HG02623 (cell line): ENCODE measurements at regions not wholly inside any gene's neighbourhood (a gene's known extent, or its start where the extent isn't known, plus 50 kb on each side); places are given as distances from the start of the nearest gene placed in this dataset.

Source experiments
- ATAC-seq: cut with Tn5 transposase; IDR thresholded peaks from one replicate; pipeline ENCODE4 v1.9.1; 2021; ENCODE audit warnings: moderate library complexity; ENCODE audit not compliant: unreplicated experiment

- ATAC-seq, result no peak
These were observed 655.9 kb upstream of the SOX11 start for GRCh38 chr2:5036256-5036655.

DNA sequence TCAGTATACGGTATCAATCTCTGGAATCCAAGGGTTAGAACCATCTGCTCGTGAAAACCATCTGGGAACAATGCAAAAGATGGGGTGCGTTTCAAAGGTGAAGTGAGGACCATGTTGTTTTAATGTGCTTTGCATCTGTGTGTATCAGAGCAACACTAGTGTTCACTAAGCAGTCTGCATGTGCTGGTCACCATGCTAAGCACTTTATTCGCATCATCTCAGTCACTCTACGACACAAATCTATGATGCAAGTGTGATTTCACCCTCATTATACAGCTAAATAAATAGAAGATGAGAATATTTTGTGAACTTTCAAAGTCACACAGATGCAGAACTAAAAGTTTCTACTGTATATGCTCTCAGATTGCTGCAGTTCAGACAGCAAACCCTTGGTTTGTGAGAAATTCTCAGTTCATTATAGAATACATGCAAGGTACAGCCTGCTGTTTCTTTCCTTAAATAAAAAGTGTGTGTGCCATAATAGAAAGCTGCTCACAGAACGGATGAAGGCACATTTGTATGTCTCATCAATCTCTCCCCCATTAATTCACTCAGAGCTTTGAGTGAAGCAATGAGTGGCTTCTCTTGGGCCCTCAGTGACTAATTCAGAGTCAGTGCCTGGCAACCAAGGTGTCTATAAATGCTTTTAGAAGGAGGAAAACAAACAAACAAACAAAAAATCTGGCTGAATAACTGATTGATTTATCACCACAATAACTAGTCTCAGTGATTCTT, 652.8 kb upstream of the SOX11 start:
- no peak for ATAC-seq

DNA sequence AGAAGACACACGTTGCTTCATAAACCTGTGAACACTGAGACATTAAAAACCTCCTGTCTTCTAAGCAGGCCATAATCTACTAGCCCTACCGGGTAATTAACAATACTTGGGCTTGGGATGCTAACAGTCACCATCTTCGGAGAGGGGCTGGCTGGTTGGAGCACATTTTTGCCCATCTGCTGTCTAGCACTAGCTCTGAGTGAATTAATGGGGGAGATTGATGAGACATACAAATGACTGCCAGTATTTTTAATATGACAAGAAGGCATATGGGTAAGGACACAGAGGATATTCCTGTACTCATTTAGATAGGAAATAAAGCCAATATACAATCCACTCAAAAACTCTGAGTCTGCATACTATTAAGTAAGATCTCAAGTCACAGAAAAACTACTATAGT, 651.6 kb upstream of the SOX11 start:
- ATAC-seq, result no peak

DNA sequence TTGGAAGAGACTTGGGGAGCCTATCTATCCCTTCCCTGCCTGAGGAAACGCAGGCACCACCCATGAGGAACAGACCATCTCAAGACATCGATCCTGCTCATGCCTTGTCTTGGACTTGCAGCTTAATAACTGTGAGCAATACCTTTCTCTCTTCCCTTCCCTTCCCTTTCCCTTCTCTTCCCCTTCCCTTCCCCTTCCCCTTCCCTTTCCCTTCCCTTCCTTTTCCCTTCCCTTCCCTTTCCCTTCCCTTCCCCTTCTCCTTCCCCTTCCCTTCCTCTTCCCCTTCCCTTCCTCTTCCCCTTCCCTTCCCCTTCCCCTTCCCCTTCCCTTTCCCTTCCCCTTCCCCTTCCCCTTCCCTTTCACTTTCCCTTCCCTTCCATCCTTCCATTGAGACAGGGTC, 650.7 kb upstream of the SOX11 start:
- ATAC-seq, result no peak

DNA sequence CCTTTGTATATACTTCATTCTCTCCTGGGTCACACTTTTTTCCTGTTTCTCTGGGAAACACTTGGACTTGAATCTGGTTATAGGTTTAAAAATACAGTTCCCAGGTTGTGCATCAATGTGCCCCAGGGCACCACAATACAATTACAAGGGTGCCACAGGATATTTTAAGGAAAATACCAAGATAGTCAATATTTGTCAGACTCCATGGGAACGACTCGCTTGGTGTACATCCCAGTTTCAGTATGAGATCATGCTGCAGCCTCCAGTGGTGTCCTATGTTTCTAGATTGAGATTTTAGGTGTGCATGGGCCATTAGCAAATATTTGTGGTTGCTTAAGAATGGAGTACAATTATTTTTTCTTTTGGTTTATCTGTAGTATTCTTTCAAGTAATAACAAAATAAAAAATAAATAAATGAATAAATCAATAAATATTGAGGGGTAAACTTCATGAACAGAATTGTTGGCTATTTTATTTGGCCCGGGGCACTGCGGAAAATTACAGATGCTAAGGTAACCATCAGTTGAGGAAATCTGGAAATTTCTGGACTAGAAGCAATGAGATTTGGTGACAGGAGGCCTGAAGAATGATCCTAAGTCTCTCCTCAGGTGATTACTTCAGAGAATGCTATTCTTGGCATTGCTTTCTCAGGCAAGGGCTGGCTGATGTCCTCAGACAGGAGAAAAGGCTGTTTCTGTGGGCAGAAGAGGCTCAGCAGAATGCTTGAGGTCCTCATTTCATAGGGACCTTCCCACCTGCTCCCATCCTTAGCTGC, 649.3 kb upstream of the SOX11 start:
- no peak for ATAC-seq

GRCh38 chr2:5051300-5051699, 640.9 kb upstream of the SOX11 start:
- no peak for ATAC-seq

GRCh38 chr2:5052905-5053304, 639.3 kb upstream of the SOX11 start:
- ATAC-seq, result no peak

GRCh38 chr2:5057891-5058351, 634.3 kb upstream of the SOX11 start:
- no peak for ATAC-seq

GRCh38 chr2:5060956-5061355, 631.2 kb upstream of the SOX11 start:
- no peak for ATAC-seq

GRCh38 chr2:5064687-5065086, 627.5 kb upstream of the SOX11 start:
- no peak for ATAC-seq

DNA sequence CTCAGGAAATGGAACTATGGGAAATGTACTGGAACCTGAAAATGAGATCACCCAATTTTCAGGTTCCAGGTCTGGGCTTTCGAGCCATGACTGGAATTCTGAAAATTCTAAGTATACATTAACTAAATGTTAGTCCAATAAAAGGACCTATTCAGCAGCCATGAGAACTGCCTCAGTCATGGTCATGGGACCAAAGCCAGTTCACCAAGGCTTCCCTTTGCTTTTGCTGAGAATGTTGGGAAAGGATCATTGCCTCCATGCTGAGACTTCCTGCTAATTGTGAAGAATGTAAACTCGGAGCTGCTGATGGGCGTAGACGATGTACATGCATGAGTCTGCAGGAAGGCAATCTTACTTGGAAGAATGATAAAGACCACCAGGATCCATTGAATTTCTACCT, 624.4 kb upstream of the SOX11 start:
- no peak for ATAC-seq

DNA sequence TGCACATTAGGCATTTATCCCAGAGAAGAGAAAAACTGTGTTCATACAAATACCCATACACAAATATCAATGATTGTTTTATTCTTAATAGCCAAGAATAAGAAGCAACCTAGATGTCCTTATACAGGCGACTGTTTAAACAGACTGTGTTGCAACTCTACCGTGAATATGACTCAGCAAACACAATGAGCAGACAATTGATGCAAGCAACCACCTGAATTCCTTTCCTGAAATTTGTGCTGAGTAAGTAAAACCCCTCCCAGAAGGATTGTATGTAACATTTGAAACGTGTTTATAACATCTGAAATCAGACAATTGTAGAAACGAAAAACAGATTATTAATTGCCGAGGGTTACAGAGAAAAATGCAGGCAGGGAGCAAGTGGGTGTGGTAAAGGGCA, 621.9 kb upstream of the SOX11 start:
- ATAC-seq, result no peak

- no peak for ATAC-seq
These were observed 617.5 kb upstream of the SOX11 start for GRCh38 chr2:5074733-5075132.

- no peak for ATAC-seq
These were observed 615.6 kb upstream of the SOX11 start for GRCh38 chr2:5076599-5076998.

DNA sequence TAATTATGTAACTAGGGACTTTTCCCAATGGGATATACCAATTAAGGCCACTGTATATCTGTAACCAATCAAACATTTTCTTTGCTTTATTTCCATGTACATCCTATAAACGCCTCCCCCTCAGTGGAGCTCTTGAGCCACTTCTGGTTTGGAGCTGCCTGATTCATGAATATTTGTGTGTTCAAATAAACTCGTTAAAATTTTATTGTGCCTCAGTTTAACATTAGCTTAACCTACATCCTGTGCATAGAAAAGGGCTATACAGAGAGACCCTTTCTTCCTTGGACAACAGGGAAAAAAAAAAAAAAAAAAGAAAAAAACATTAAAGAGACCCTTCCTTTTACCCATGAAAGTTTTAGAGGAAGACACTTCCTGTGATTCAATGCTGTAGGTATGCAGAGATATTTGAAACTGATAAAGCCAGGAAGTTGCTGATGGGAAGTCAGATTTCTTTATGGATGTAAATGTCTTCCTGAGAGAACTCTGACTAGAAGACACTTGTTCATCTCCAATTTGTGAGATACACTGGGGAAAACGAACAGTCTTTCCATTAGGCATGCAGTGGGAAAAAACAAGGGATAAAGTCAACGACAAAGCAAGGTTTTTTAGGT, 614.6 kb upstream of the SOX11 start:
- ATAC-seq, result no peak

DNA sequence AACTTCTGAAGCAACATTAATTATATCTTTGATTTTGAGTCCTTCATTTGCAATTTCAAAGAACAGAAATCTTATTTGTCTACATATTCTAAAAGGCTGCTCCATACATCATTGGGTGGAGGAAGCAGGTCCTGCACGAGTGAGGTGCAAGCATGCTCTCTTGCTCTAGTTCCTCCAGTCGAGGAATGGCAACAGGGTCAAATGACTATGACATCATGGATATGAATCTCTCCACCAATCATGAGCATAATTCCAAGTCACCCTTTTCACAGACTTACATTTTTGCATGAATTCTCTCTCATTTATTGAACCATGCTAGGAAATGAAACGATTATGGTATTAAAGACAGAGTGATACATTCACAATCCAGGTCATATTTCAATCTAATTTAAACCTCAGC, 608.8 kb upstream of the SOX11 start:
- ATAC-seq, result no peak

- no peak for ATAC-seq
These were observed 602.8 kb upstream of the SOX11 start for GRCh38 chr2:5089409-5089808.

- ATAC-seq, result no peak
These were observed 599.1 kb upstream of the SOX11 start for GRCh38 chr2:5093056-5093455.

GRCh38 chr2:5093518-5093917, 598.7 kb upstream of the SOX11 start:
- no peak for ATAC-seq

DNA sequence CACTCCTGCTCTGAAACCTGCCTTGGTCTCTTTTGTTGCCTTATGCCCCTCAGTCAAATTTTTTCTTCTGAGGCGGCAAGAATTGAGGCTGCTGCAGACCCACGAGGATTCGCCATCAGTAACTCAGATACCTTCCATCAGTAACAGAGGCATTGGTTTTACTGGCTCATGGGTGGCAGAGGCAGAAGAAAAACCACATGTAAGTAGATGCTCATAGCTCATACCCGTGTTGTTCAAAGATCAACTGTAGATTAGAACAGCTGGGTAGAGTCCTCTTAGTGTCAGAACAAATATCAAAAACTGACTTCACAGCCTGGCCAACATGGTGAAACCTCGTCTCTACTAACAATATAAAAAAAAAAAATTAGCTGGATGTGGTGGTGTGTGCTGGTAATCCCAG, 598.0 kb upstream of the SOX11 start:
- ATAC-seq, result no peak

GRCh38 chr2:5098286-5098685, 593.9 kb upstream of the SOX11 start:
- ATAC-seq, result no peak

DNA sequence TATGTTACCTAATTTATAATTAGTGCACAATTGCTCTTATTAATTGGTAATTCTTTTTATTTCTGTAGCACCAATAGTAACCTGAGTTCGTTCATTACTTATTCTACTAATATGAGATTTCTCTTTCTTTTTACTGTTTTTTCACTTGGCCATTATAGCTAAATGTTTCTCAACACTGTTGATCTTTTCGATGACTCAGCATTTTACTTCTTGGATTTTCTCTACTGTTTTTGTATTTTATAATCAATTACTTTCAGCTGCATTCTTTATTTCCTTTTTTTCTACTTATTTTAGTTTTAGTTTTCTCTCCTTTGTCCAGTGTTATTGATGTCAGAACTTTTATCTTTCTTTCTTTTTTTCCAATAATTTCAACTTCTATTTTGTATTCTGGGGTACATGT, 589.4 kb upstream of the SOX11 start:
- ATAC-seq, result no peak
